BE2C (cell line): ENCODE measurements at regions not wholly inside any gene's neighbourhood (a gene's known extent, or its start where the extent isn't known, plus 50 kb on each side); places are given as distances from the start of the nearest gene placed in this dataset.

ENCODE experiments used
- DNase-seq: peaks from one replicate; pipeline ENCODE4 v3.0.0-alpha.2; 2020
- H3K27me3 ChIP-seq: fragments of 250-450 bp; sonication (Bioruptor Pico); 2 replicates; pipeline ENCODE4 v1.5.1; 2020; ENCODE audit warnings: mild to moderate bottlenecking
- H3K36me3 ChIP-seq: fragments of 250-450 bp; sonication (Bioruptor Pico); 2 replicates; pipeline ENCODE4 v1.5.1; 2020; ENCODE audit warnings: mild to moderate bottlenecking
- H3K4me1 ChIP-seq: fragments of 250-450 bp; sonication (Bioruptor Pico); 2 replicates; pipeline ENCODE4 v1.5.1; 2020
- H3K4me3 ChIP-seq: 2 replicates; pipeline ENCODE4 v1.5.1; 2011; ENCODE audit warnings: low read depth, low read length
- H3K9me3 ChIP-seq: fragments of 250-450 bp; sonication (Bioruptor Pico); 2 replicates; pipeline ENCODE4 v1.5.1; 2020
- TF ChIP-seq, protein P1 (sequence below): IDR thresholded peaks from 2 replicates; pipeline ENCODE4 v1.5.1; 2012; ENCODE audit warnings: mild to moderate bottlenecking, low read depth, low read length

- H3K4me3 ChIP-seq, result no peak overlapping the region
- no peak for DNase-seq
- H3K9me3 ChIP-seq, result no peaks in the 10 kb centered on the region
- no peaks in the 10 kb centered on the region for H3K27me3 ChIP-seq
- TF ChIP-seq, protein P1, sequence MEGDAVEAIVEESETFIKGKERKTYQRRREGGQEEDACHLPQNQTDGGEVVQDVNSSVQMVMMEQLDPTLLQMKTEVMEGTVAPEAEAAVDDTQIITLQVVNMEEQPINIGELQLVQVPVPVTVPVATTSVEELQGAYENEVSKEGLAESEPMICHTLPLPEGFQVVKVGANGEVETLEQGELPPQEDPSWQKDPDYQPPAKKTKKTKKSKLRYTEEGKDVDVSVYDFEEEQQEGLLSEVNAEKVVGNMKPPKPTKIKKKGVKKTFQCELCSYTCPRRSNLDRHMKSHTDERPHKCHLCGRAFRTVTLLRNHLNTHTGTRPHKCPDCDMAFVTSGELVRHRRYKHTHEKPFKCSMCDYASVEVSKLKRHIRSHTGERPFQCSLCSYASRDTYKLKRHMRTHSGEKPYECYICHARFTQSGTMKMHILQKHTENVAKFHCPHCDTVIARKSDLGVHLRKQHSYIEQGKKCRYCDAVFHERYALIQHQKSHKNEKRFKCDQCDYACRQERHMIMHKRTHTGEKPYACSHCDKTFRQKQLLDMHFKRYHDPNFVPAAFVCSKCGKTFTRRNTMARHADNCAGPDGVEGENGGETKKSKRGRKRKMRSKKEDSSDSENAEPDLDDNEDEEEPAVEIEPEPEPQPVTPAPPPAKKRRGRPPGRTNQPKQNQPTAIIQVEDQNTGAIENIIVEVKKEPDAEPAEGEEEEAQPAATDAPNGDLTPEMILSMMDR, result no peak
- no peaks in the 10 kb centered on the region for H3K4me1 ChIP-seq
- no peaks in the 10 kb centered on the region for H3K36me3 ChIP-seq
Observed at GRCh38 chr9:109549386-109549785, 51.3 kb upstream of the PTPN3 start.

GRCh38 chr9:109551651-109552050, 53.5 kb upstream of the PTPN3 start:
- no peaks in the 10 kb centered on the region for H3K27me3 ChIP-seq
- no peak for DNase-seq
- H3K9me3 ChIP-seq, result no peaks in the 10 kb centered on the region
- H3K36me3 ChIP-seq, result no peaks in the 10 kb centered on the region
- TF ChIP-seq, protein P1, result no peak
- H3K4me3 ChIP-seq, result no peak overlapping the region
- H3K4me1 ChIP-seq, result no peaks in the 10 kb centered on the region

DNA sequence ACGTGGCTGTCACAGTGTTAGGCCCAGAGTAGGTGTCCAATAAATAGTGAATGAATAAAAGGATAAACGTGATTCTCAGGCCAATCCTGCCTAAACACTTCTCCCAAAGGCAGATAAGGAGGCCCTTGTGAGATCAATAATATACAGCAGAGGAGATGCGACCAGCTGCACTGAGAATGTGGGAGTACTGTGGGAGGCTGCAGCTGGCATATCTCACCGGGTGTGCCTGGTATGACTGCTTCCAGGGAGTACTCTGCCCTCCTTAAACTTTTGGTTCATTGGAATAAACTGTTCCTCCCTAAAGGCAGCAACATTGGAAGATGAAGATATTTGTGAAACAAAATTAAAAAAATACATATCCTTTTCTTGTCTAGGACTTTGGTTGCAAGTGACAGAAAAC, 57.1 kb upstream of the PTPN3 start:
- no peaks in the 10 kb centered on the region for H3K27me3 ChIP-seq
- H3K4me1 ChIP-seq, result no peaks in the 10 kb centered on the region
- H3K9me3 ChIP-seq, result no peaks in the 10 kb centered on the region
- no peak for DNase-seq
- no peak overlapping the region for H3K4me3 ChIP-seq
- H3K36me3 ChIP-seq, result no peaks in the 10 kb centered on the region
- TF ChIP-seq, protein P1, result no peak

DNA sequence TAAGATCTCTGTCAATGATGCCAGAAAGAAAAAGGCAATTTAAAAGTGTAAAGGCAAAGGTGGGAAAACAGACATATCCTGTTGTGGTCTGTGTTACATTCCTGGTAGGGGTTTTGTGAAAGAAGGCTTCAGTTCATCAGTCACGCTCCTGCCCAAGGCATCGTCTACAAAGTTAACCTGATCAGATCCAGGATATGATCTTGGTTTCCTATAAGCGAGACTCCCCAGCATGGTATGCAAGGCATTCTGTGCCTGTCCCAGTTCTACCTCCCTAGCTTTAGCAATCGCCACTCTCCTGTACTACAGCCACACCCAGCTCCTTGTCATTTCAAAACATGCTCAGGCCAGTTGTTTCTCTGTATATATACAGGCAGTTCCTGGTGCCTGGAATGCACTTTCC, 58.0 kb upstream of the PTPN3 start:
- TF ChIP-seq, protein P1, result no peak
- Histone ChIP-seq H3K4me3 (no peak overlapping the region), H3K4me1 (no peaks in the 10 kb centered on the region), H3K36me3 (no peaks in the 10 kb centered on the region), H3K27me3 (no peaks in the 10 kb centered on the region), H3K9me3 (no peaks in the 10 kb centered on the region)
- DNase-seq, result no peak

- Histone ChIP-seq H3K27me3 (no peaks in the 10 kb centered on the region), H3K4me1 (no peaks in the 10 kb centered on the region)
- TF ChIP-seq, protein P1, result no peak
Observed at GRCh38 chr9:109556786-109557185, 58.7 kb upstream of the PTPN3 start.

GRCh38 chr9:109557481-109557880, 59.4 kb upstream of the PTPN3 start:
- DNase-seq, result no peak
- no peaks in the 10 kb centered on the region for H3K9me3 ChIP-seq
- H3K4me1 ChIP-seq, result no peaks in the 10 kb centered on the region
- TF ChIP-seq, protein P1, result no peak
- H3K36me3 ChIP-seq, result no peaks in the 10 kb centered on the region
- no peaks in the 10 kb centered on the region for H3K27me3 ChIP-seq
- no peak overlapping the region for H3K4me3 ChIP-seq

More at GRCh38 chr9:109556786-109557185, 58.7 kb upstream of the PTPN3 start:
- no peaks in the 10 kb centered on the region for H3K9me3 ChIP-seq
- H3K4me3 ChIP-seq, result no peak overlapping the region
- H3K36me3 ChIP-seq, result no peaks in the 10 kb centered on the region
- no peak for DNase-seq
